OCI-LY1 (cell line): ENCODE measurements at regions not wholly inside any gene's neighbourhood (a gene's known extent, or its start where the extent isn't known, plus 50 kb on each side); places are given as distances from the start of the nearest gene placed in this dataset.

Source experiments
- H2AFZ ChIP-seq: fragments of 200-600 bp; sonication (generic), shearing (Covaris generic); 2 replicates; pipeline ENCODE4 v1.6.0; 2014; ENCODE audit warnings: antibody characterized with exemption, mild to moderate bottlenecking, low read length
- H3F3A ChIP-seq: fragments of 200-600 bp; sonication (generic), shearing (Covaris generic); 2 replicates; pipeline ENCODE4 v1.6.0; 2014; ENCODE audit warnings: mild to moderate bottlenecking, antibody characterized with exemption, low read length, moderate library complexity; ENCODE audit not compliant: insufficient read depth
- H3K27ac ChIP-seq: fragments of 200-600 bp; sonication (generic); 2 replicates; pipeline ENCODE4 v1.5.1; 2014; ENCODE audit warnings: low read length, mixed run types, mild to moderate bottlenecking, low read depth; ENCODE audit not compliant: poor library complexity, severe bottlenecking
- H3K27me3 ChIP-seq: fragments of 200-600 bp; sonication (generic); 2 replicates; pipeline ENCODE4 v1.6.0; 2014; ENCODE audit warnings: antibody characterized with exemption, mild to moderate bottlenecking, low read length, moderate library complexity; ENCODE audit not compliant: insufficient read depth
- H3K36me3 ChIP-seq: fragments of 200-600 bp; sonication (generic); 2 replicates; pipeline ENCODE4 v1.6.1; 2014; ENCODE audit warnings: mild to moderate bottlenecking, antibody characterized with exemption, low read length, moderate library complexity, mixed read lengths; ENCODE audit not compliant: insufficient read depth
- H3K4me1 ChIP-seq: fragments of 200-600 bp; sonication (generic); 2 replicates; pipeline ENCODE4 v1.5.1; 2014; ENCODE audit warnings: mild to moderate bottlenecking, low read length, moderate library complexity; ENCODE audit not compliant: insufficient read depth, severe bottlenecking
- H3K4me2 ChIP-seq: fragments of 200-600 bp; sonication (generic), shearing (Covaris generic); 2 replicates; pipeline ENCODE4 v1.6.1; 2014; ENCODE audit warnings: low read length
- H3K4me3 ChIP-seq: fragments of 200-600 bp; sonication (generic); 2 replicates; pipeline ENCODE4 v1.5.1; 2014; ENCODE audit warnings: low read length, low read depth, mild to moderate bottlenecking, mixed read lengths; ENCODE audit not compliant: poor library complexity, severe bottlenecking
- H3K79me2 ChIP-seq: fragments of 200-600 bp; shearing (Covaris generic); 2 replicates; pipeline ENCODE4 v1.6.1; 2016; ENCODE audit warnings: mixed run types, low read length, mixed read lengths; ENCODE audit not compliant: insufficient read depth
- H3K9ac ChIP-seq: fragments of 200-600 bp; sonication (generic), shearing (Covaris generic); 2 replicates; pipeline ENCODE4 v1.6.1; 2014; ENCODE audit warnings: mild to moderate bottlenecking, low read length, mixed read lengths
- H3K9me2 ChIP-seq: fragments of 200-600 bp; sonication (generic), shearing (Covaris generic); 2 replicates; pipeline ENCODE4 v1.6.1; 2014; ENCODE audit warnings: low read depth, mild to moderate bottlenecking, low read length, mixed read lengths
- H3K9me3 ChIP-seq: fragments of 200-600 bp; shearing (Covaris generic); 2 replicates; pipeline ENCODE4 v1.6.1; 2014; ENCODE audit warnings: low read length, mixed read lengths
- H4K20me1 ChIP-seq: fragments of 200-600 bp; sonication (generic), shearing (Covaris generic); 2 replicates; pipeline ENCODE4 v1.6.0; 2016; ENCODE audit warnings: mild to moderate bottlenecking, low read length; ENCODE audit not compliant: insufficient read depth
- CTCF ChIP-seq: fragments of 200-600 bp; sonication (generic), shearing (Covaris generic); IDR thresholded peaks from 2 replicates; pipeline ENCODE4 v1.5.1; 2017; ENCODE audit warnings: mild to moderate bottlenecking, antibody characterized with exemption, low read length, moderate library complexity, mixed read lengths
- EZH2 ChIP-seq: fragments of 200-600 bp; sonication (generic), shearing (Covaris generic); IDR thresholded peaks from 2 replicates; pipeline ENCODE4 v1.8.0; 2017; ENCODE audit warnings: borderline replicate concordance, mixed run types, mild to moderate bottlenecking, antibody characterized with exemption, low read length, moderate library complexity, mixed read lengths

GRCh38 chr16:80123189-80123588 is 417.6 kb upstream of the DYNLRB2 start:
- no peaks in the 10 kb centered on the region for H3K9me3 ChIP-seq
- H3K27me3 ChIP-seq, result 0 out of 2 replicates have a peak, but pooled peaks cover 3% of the 10 kb centered on the region
- no peaks in the 10 kb centered on the region for H3F3A ChIP-seq
- no peaks in the 10 kb centered on the region for H3K79me2 ChIP-seq
- H3K4me1 ChIP-seq, result no peaks in the 10 kb centered on the region
- H3K9me2 ChIP-seq, result no peaks in the 10 kb centered on the region
- no peaks in the 10 kb centered on the region for H4K20me1 ChIP-seq
- no peak overlapping the region for H3K27ac ChIP-seq
- H3K9ac ChIP-seq, result no peak overlapping the region
- no peak overlapping the region for H2AFZ ChIP-seq
- TF ChIP-seq CTCF (no peak), EZH2 (no peak)
- H3K4me2 ChIP-seq, result no peak overlapping the region
- H3K4me3 ChIP-seq, result no peak overlapping the region
- H3K36me3 ChIP-seq, result no peaks in the 10 kb centered on the region

- Histone ChIP-seq H3K4me3 (no peak overlapping the region), H3K9me3 (no peaks in the 10 kb centered on the region), H3K9ac (no peak overlapping the region), H4K20me1 (no peaks in the 10 kb centered on the region), H2AFZ (no peak overlapping the region), H3K36me3 (no peaks in the 10 kb centered on the region), H3K79me2 (no peaks in the 10 kb centered on the region), H3K4me2 (no peak overlapping the region), H3F3A (no peaks in the 10 kb centered on the region), H3K9me2 (no peaks in the 10 kb centered on the region), H3K27me3 (0 out of 2 replicates have a peak, but pooled peaks cover 3% of the 10 kb centered on the region), H3K27ac (no peak overlapping the region), H3K4me1 (no peaks in the 10 kb centered on the region)
- TF ChIP-seq EZH2 (no peak), CTCF (no peak)
Measured at GRCh38 chr16:80122115-80122514, 418.7 kb upstream of the DYNLRB2 start.

- H3K9me3 ChIP-seq, result no peaks in the 10 kb centered on the region
- H3K27ac ChIP-seq, result no peak overlapping the region
- no peak overlapping the region for H3K9ac ChIP-seq
- no peak for TF ChIP-seq EZH2
- TF ChIP-seq CTCF, result no peak
- no peaks in the 10 kb centered on the region for H3K36me3 ChIP-seq
- no peaks in the 10 kb centered on the region for H4K20me1 ChIP-seq
- H3K4me1 ChIP-seq, result no peaks in the 10 kb centered on the region
- no peaks in the 10 kb centered on the region for H3K9me2 ChIP-seq
- H3K27me3 ChIP-seq, result 0 out of 2 replicates have a peak, but pooled peaks cover 3% of the 10 kb centered on the region
- H3K4me3 ChIP-seq, result no peak overlapping the region
- H2AFZ ChIP-seq, result no peak overlapping the region
- no peaks in the 10 kb centered on the region for H3K79me2 ChIP-seq
- H3K4me2 ChIP-seq, result no peak overlapping the region
- no peaks in the 10 kb centered on the region for H3F3A ChIP-seq
Measured at GRCh38 chr16:80121522-80121909, 419.3 kb upstream of the DYNLRB2 start.
